HFF-Myc (cell line): ENCODE measurements at regions not wholly inside any gene's neighbourhood (a gene's known extent, or its start where the extent isn't known, plus 50 kb on each side); places are given as distances from the start of the nearest gene placed in this dataset.

Source experiments
- DNase-seq: peaks from one replicate; pipeline ENCODE4 v3.0.0-alpha.2; 2011; ENCODE audit warnings: low read depth; ENCODE audit errors: extremely low read depth
- H3K4me3 ChIP-seq: replicated peaks from 2 replicates; pipeline ENCODE4 v1.5.1; 2011; ENCODE audit warnings: low read depth, mild to moderate bottlenecking, control low read depth, low read length
- CTCF ChIP-seq: IDR thresholded peaks from 2 replicates; pipeline ENCODE4 v1.5.1; 2012; ENCODE audit warnings: mild to moderate bottlenecking, low read depth, low read length, control low read depth; ENCODE audit errors: missing control alignments

GRCh38 chr1:30275926-30276764 is 447.2 kb downstream of the MATN1 start:
- no peak for TF ChIP-seq CTCF
- no peak for DNase-seq
- H3K4me3 ChIP-seq: no peak overlapping the region

GRCh38 chr1:30274976-30275621 is 448.3 kb downstream of the MATN1 start:
- H3K4me3 ChIP-seq: no peak overlapping the region
- DNase-seq: no peak
- TF ChIP-seq CTCF: no peak

- DNase-seq: no peak
- H3K4me3 ChIP-seq: no peak overlapping the region
- TF ChIP-seq CTCF: no peak
Observed at GRCh38 chr1:30274173-30274970, 449.0 kb downstream of the MATN1 start.

- TF ChIP-seq CTCF: no peak
- H3K4me3 ChIP-seq: no peak overlapping the region
- DNase-seq: no peak
Observed at GRCh38 chr1:30273456-30273855, 449.9 kb downstream of the MATN1 start.

- no peak overlapping the region for H3K4me3 ChIP-seq
- no peak for TF ChIP-seq CTCF
- DNase-seq: no peak
Observed at GRCh38 chr1:30273021-30273325, 450.4 kb downstream of the MATN1 start.

- no peak overlapping the region for H3K4me3 ChIP-seq
- DNase-seq: no peak
- TF ChIP-seq CTCF: no peak
Observed at GRCh38 chr1:30272277-30273020, 450.9 kb downstream of the MATN1 start.
